Stimulated activated naive CD4-positive, alpha-beta T cell (primary cell): ENCODE measurements at regions not wholly inside any gene's neighbourhood (a gene's known extent, or its start where the extent isn't known, plus 50 kb on each side); places are given as distances from the start of the nearest gene placed in this dataset.
"Not testable (repeated sequence)": the region's sequence is repeated elsewhere in the genome, so short reads cannot be mapped to it uniquely, and the experiment has no call there.

Experiments
- DNase-seq, 6 experiments: peaks; one replicate each; lab custom pipeline; 2025; lab: John Stamatoyannopoulos, UW

GRCh38 chr9:26492608-26493521 is 399.7 kb downstream of the CAAP1 start:
- not testable (repeated sequence) for DNase-seq

- not testable (repeated sequence) for DNase-seq
Measured at GRCh38 chr9:26491922-26492607, 400.5 kb downstream of the CAAP1 start.

- no peak for DNase-seq
Measured at GRCh38 chr9:26483991-26484390, 408.6 kb downstream of the CAAP1 start.

GRCh38 chr9:26477963-26478362 is 414.6 kb downstream of the CAAP1 start:
- DNase-seq = no peak

GRCh38 chr9:26471261-26471660 is 421.3 kb downstream of the CAAP1 start:
- DNase-seq = no peak

- DNase-seq = no peak
Measured at GRCh38 chr9:26470284-26470683, 422.3 kb downstream of the CAAP1 start.

- DNase-seq = no peak
Measured at GRCh38 chr9:26463837-26464236, 428.8 kb downstream of the CAAP1 start.

GRCh38 chr9:26462751-26463150 is 429.9 kb downstream of the CAAP1 start:
- DNase-seq = no peak

GRCh38 chr9:26462213-26462612 is 430.4 kb downstream of the CAAP1 start:
- DNase-seq = no peak

- no peak for DNase-seq
Measured at GRCh38 chr9:26460624-26461023, 432.0 kb downstream of the CAAP1 start.

- no peak for DNase-seq
Measured at GRCh38 chr9:26459959-26460358, 432.6 kb downstream of the CAAP1 start.

- no peak for DNase-seq
Measured at GRCh38 chr9:26458054-26458453, 434.5 kb downstream of the CAAP1 start.

GRCh38 chr9:26457151-26457550 is 435.5 kb downstream of the CAAP1 start:
- DNase-seq = no peak

- no peak for DNase-seq
Measured at GRCh38 chr9:26439061-26439624, 453.5 kb downstream of the CAAP1 start.

GRCh38 chr9:26437056-26437711 is 455.4 kb downstream of the CAAP1 start:
- DNase-seq = no peak

- DNase-seq = no peak
Measured at GRCh38 chr9:26426551-26427131, 466.0 kb downstream of the CAAP1 start.

GRCh38 chr9:26418480-26418879 is 474.1 kb downstream of the CAAP1 start:
- DNase-seq = no peak

GRCh38 chr9:26415528-26415927 is 477.1 kb downstream of the CAAP1 start:
- no peak for DNase-seq

- no peak for DNase-seq
Measured at GRCh38 chr9:26413611-26414010, 479.0 kb downstream of the CAAP1 start.

GRCh38 chr9:26412446-26412845 is 480.2 kb downstream of the CAAP1 start:
- no peak for DNase-seq

GRCh38 chr9:26406676-26407075 is 485.9 kb downstream of the CAAP1 start:
- no peak for DNase-seq

- no peak for DNase-seq
Measured at GRCh38 chr9:26399556-26399955, 493.0 kb downstream of the CAAP1 start.
